ENCODE measurements at regions not wholly inside any gene's neighbourhood (a gene's known extent, or its start where the extent isn't known, plus 50 kb on each side); places are given as distances from the start of the nearest gene placed in this dataset.

DNA sequence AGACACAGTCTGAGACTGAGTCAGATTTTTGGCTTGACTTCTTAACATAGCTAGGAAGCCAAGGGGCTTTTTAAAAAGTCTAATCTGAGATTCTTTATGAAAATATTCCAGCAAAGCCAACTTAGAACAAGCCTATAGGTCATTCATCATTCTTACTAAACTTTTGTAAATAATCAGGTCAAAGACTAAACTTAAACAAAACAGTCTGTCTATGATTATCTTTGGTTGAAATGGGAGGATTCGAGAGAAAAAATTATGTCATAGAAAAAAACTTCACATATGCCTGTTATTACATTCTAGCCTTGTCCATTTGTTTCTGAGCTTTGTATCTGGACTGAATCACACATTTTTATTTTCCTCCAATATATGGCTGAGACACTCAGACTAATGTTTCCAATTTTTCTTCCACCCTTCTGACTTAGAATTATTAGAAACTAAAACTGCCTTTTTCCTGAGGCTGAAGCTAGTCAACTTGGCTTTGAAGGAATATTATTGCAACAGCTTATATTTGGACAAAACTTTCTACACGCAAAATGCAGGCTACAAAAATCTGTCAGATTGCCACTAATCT is 83.3 kb downstream of the ETS2 start:
- TF ChIP-seq JUND (IDR thresholded peaks at IDR 0.05) (no peak), REST (IDR thresholded peaks at IDR 0.05) (no peak), CTCF (IDR thresholded peaks at IDR 0.05; ENCODE audit: low read depth, low read length, missing input control) (no peak), SP1 (IDR thresholded peaks at IDR 0.05) (no peak), MAX (IDR thresholded peaks at IDR 0.05) (no peak), TAF1 (conservative IDR thresholded peaks at IDR 0.05) (no peak), ATF3 (IDR thresholded peaks at IDR 0.05) (no peak), YY1 (IDR thresholded peaks at IDR 0.05) (no peak), FOXA2 (IDR thresholded peaks at IDR 0.05) (no peak), HNF4A (conservative IDR thresholded peaks at IDR 0.05) (no peak), EGR1 (IDR thresholded peaks at IDR 0.05; ENCODE audit: low read depth in 2 of 2) (no peak)
